CD4-positive, alpha-beta T cell (primary cell): ENCODE measurements at regions not wholly inside any gene's neighbourhood (a gene's known extent, or its start where the extent isn't known, plus 50 kb on each side); places are given as distances from the start of the nearest gene placed in this dataset.

Experiments used
- ATAC-seq: fragments of 200-7000 bp; cut with Tn5 transposase; one replicate; pipeline ENCODE4 v1.10.0; 2022; ENCODE audit warnings: mild to moderate bottlenecking; ENCODE audit not compliant: poor library complexity
- CTCF ChIA-PET: fragments of 350-600 bp; sonication (Branson Sonifier 250); formaldehyde crosslinking; loops from one replicate; lab custom pipeline; 2021; ENCODE audit warnings: antibody characterized with exemption, inconsistent platforms; lab: Charles Lee
- POLR2A ChIA-PET: fragments of 350-600 bp; sonication (Branson Sonifier 250); formaldehyde crosslinking; loops from one replicate; lab custom pipeline; 2021; ENCODE audit warnings: antibody characterized with exemption, inconsistent platforms; lab: Charles Lee
- DNase-seq, 14 experiments: peaks; one replicate each; pipeline ENCODE4 v3.0.0-alpha.2; 2013 to 2020; ENCODE audit warnings: mixed read lengths in 2 of 14
- H3K27ac ChIP-seq, 2 donors: one replicate each; pipeline versions ENCODE4 v1.5.1 to v1.7.0; 2013; ENCODE audit warnings: low read length in 2 of 2, low read depth in 1 of 2, mild to moderate bottlenecking in 1 of 2
- H3K27me3 ChIP-seq, 2 experiments: 1 replicate in 1 of 2; 2 replicates in 1 of 2; pipeline versions ENCODE4 v1.6.1 to v1.7.0; 2013; ENCODE audit warnings: low read length in 2 of 2, control low read depth in 1 of 2, mild to moderate bottlenecking in 1 of 2, moderate library complexity in 1 of 2; ENCODE audit not compliant: insufficient read depth in 2 of 2, control insufficient read depth in 1 of 2
- H3K36me3 ChIP-seq: one replicate; pipeline ENCODE4 v1.6.1; 2013; ENCODE audit warnings: low read length, control low read depth; ENCODE audit not compliant: insufficient read depth
- H3K4me1 ChIP-seq: one replicate; pipeline ENCODE4 v1.6.1; 2013; ENCODE audit warnings: low read length, control low read depth; ENCODE audit not compliant: insufficient read depth
- H3K4me3 ChIP-seq: one replicate; pipeline ENCODE4 v1.5.1; 2013; ENCODE audit warnings: mild to moderate bottlenecking, low read length, moderate library complexity
- H3K9me3 ChIP-seq, 2 experiments: 1 replicate in 1 of 2; 2 replicates in 1 of 2; pipeline versions ENCODE4 v1.6.1 to v1.7.0; 2013; ENCODE audit warnings: low read length in 2 of 2, mild to moderate bottlenecking in 2 of 2, control low read depth in 1 of 2, moderate library complexity in 1 of 2; ENCODE audit not compliant: control insufficient read depth in 1 of 2, insufficient read depth in 1 of 2
- H3K27ac Mint-ChIP-seq: one replicate; pipeline ENCODE4 v1.8.0; 2020; ENCODE audit warnings: mixed read lengths
- H3K27me3 Mint-ChIP-seq: one replicate; pipeline ENCODE4 v1.8.0; 2021; ENCODE audit warnings: mixed read lengths
- H3K36me3 Mint-ChIP-seq: one replicate; pipeline ENCODE4 v1.8.0; 2021; ENCODE audit warnings: low read depth, mixed read lengths
- H3K4me1 Mint-ChIP-seq: one replicate; pipeline ENCODE4 v1.8.0; 2021; ENCODE audit warnings: low read depth, mixed read lengths
- H3K4me3 Mint-ChIP-seq: one replicate; pipeline ENCODE4 v1.8.0; 2020; ENCODE audit warnings: mild to moderate bottlenecking, mixed read lengths
- H3K9me3 Mint-ChIP-seq: one replicate; pipeline ENCODE4 v1.8.0; 2020; ENCODE audit warnings: mixed read lengths
- intact Hi-C, 2 experiments: fragments of 100-400 bp; cut with DNase I in 1 of 2; cut with micrococcal nuclease in 1 of 2; formaldehyde crosslinking; loops; one replicate each; pipeline versions ENCODE4 v1.15.1 to v1.9.0; 2023 to 2025; cut with DNase I, micrococcal nuclease
- TF ChIP-seq, protein P1 (sequence below): fragments of 200-600 bp; IDR thresholded peaks from one replicate; pipeline ENCODE4 v1.8.0; 2022; ENCODE audit warnings: antibody characterized with exemption, mild to moderate bottlenecking

DNA sequence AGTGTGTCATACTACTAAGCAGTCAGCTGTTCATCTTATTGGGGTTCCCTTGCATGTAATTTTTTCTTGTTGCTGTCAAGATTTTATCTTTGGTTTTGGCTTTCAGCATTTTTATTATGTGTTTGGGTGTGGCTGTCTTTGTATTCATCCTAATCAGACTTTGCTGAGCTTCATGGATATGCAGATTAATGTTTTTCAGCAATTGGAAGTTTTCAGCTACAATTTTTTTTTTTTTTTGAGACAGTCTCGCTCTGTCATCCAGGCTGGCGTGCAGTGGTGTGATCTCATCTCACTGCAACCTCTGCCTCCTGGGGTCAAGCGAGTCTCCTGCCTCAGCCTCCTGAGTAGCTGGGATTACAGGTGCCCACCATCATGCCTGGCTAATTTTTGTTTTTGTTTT lies 108.8 kb downstream of the BARX1 start:
- Histone ChIP-seq H3K36me3 (no peaks in the 10 kb centered on the region), H3K9me3 (peaks cover 0 to 15% of the 10 kb centered on the region in 2 experiments), H3K27me3 (peaks cover 4 to 9% of the 10 kb centered on the region in 2 experiments), H3K27ac (no peak overlapping the region), H3K4me1 (no peaks in the 10 kb centered on the region), H3K4me3 (no peak overlapping the region)
- DNase-seq (no peak), ATAC-seq (no peak)
- no peak overlapping the region for H3K27ac Mint-ChIP-seq
- POLR2A ChIA-PET, result no interaction called here
- peaks cover 82% of the 10 kb centered on the region for H3K27me3 Mint-ChIP-seq
- TF ChIP-seq, protein P1, sequence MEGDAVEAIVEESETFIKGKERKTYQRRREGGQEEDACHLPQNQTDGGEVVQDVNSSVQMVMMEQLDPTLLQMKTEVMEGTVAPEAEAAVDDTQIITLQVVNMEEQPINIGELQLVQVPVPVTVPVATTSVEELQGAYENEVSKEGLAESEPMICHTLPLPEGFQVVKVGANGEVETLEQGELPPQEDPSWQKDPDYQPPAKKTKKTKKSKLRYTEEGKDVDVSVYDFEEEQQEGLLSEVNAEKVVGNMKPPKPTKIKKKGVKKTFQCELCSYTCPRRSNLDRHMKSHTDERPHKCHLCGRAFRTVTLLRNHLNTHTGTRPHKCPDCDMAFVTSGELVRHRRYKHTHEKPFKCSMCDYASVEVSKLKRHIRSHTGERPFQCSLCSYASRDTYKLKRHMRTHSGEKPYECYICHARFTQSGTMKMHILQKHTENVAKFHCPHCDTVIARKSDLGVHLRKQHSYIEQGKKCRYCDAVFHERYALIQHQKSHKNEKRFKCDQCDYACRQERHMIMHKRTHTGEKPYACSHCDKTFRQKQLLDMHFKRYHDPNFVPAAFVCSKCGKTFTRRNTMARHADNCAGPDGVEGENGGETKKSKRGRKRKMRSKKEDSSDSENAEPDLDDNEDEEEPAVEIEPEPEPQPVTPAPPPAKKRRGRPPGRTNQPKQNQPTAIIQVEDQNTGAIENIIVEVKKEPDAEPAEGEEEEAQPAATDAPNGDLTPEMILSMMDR, result no peak
- no peaks in the 10 kb centered on the region for H3K4me1 Mint-ChIP-seq
- CTCF ChIA-PET, result interaction anchor here (0.7 kb wide), 1 partner anchor 181 kb away, joined by 3 read pairs; no protein-coding TSS in a partner anchor
- peaks cover 8% of the 10 kb centered on the region for H3K9me3 Mint-ChIP-seq
- no peaks in the 10 kb centered on the region for H3K36me3 Mint-ChIP-seq
- no peak overlapping the region for H3K4me3 Mint-ChIP-seq
- intact Hi-C loops, result no loop called here

DNA sequence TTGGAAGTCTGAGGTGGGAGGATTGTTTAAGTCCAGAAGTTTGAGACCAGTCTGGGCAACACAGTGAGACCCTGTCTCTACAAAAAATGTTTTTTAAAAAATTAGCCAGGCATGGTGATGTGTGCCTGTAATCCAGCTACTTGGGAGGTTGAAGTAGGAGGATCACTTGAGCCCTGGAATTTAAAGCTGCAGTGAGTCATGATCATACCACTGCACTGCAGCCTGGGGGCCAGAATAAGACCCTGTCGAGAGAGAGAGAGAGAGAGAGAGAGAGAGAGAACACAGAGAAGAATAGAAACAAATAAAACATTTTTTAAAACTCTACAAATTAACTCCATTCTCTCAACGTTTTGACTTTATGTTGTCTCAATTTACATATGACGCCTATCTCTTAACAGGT lies 111.8 kb downstream of the BARX1 start:
- Mint-ChIP-seq H3K4me1 (no peaks in the 10 kb centered on the region), H3K27me3 (peaks cover 61% of the 10 kb centered on the region), H3K9me3 (peaks cover 8% of the 10 kb centered on the region), H3K36me3 (no peaks in the 10 kb centered on the region), H3K27ac (no peak overlapping the region), H3K4me3 (no peak overlapping the region)
- POLR2A ChIA-PET, result no interaction called here
- intact Hi-C loops, result no loop called here
- ATAC-seq (no peak), DNase-seq (no peak)
- Histone ChIP-seq H3K27me3 (peaks cover 4 to 5% of the 10 kb centered on the region in 2 experiments), H3K4me3 (no peak overlapping the region), H3K9me3 (peaks cover 0 to 15% of the 10 kb centered on the region in 2 experiments), H3K36me3 (no peaks in the 10 kb centered on the region), H3K4me1 (no peaks in the 10 kb centered on the region), H3K27ac (no peak overlapping the region)
- TF ChIP-seq, protein P1, result no peak
- CTCF ChIA-PET, result interaction anchor here (1.3 kb wide), 1 partner anchor 16 kb away, joined by 3 read pairs; no protein-coding TSS in a partner anchor

DNA sequence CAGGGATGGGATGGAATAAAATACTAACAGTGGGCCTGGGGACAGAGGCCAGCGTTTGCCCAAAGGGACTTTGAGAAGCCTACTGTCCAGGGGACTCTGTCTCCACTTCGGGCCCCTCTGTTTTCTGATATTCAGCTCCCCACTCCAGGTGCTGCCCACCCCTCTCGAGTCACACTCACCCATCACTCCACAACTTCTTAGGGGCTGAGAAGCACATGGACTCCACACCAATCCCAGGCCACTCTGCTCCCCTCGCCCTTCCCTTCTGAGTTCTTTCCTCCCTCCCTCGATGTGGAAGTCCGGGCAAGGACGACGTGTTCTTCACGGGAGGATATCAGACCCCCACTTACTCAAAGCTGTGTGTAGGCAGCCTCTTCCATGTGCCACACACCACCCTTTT lies 124.5 kb downstream of the BARX1 start:
- no peaks in the 10 kb centered on the region for H3K36me3 ChIP-seq
- TF ChIP-seq, protein P1, result no peak
- no peak for DNase-seq
- peaks cover 21 to 46% of the 10 kb centered on the region in 2 experiments for H3K27me3 ChIP-seq
- H3K4me1 ChIP-seq, result peaks cover 14% of the 10 kb centered on the region
- no peak overlapping the region for H3K4me3 ChIP-seq
- peaks cover 76% of the 10 kb centered on the region for H3K27me3 Mint-ChIP-seq
- peaks cover 16% of the 10 kb centered on the region for H3K9me3 Mint-ChIP-seq
- H3K4me3 Mint-ChIP-seq, result no peak overlapping the region
- no peak for ATAC-seq
- H3K27ac ChIP-seq, result no peak overlapping the region
- peaks cover 5 to 26% of the 10 kb centered on the region in 2 experiments for H3K9me3 ChIP-seq
- intact Hi-C loops, result no loop called here
- no peaks in the 10 kb centered on the region for H3K36me3 Mint-ChIP-seq
- POLR2A ChIA-PET, result no interaction called here
- CTCF ChIA-PET, result no interaction called here
- no peak overlapping the region for H3K27ac Mint-ChIP-seq
- peaks cover 13% of the 10 kb centered on the region for H3K4me1 Mint-ChIP-seq
